Middle frontal gyrus (tissue), 1 donor: ENCODE measurements at regions not wholly inside any gene's neighbourhood (a gene's known extent, or its start where the extent isn't known, plus 50 kb on each side); places are given as distances from the start of the nearest gene placed in this dataset.

Source experiments
- DNase-seq: peaks from one replicate; pipeline ENCODE4 v3.0.0-alpha.2; 2015; ENCODE audit warnings: low spot score; ENCODE audit errors: extremely low spot score

GRCh38 chr6:40312213-40313015 is 274.8 kb downstream of the LRFN2 start:
- no peak for DNase-seq

GRCh38 chr6:40308533-40309306 is 278.4 kb downstream of the LRFN2 start:
- DNase-seq = no peak

- no peak for DNase-seq
Observed at GRCh38 chr6:40307712-40308111, 279.5 kb downstream of the LRFN2 start.

GRCh38 chr6:40302856-40303454 is 284.2 kb downstream of the LRFN2 start:
- no peak for DNase-seq

GRCh38 chr6:40299681-40300080 is 287.5 kb downstream of the LRFN2 start:
- no peak for DNase-seq

GRCh38 chr6:40298207-40298606 is 289.0 kb downstream of the LRFN2 start:
- no peak for DNase-seq

GRCh38 chr6:40295251-40295950 is 291.8 kb downstream of the LRFN2 start:
- DNase-seq = no peak

GRCh38 chr6:40293460-40294185 is 293.5 kb downstream of the LRFN2 start:
- DNase-seq = no peak

GRCh38 chr6:40293060-40293459 is 294.1 kb downstream of the LRFN2 start:
- DNase-seq = no peak

GRCh38 chr6:40290816-40291215 is 296.3 kb downstream of the LRFN2 start:
- DNase-seq = no peak

GRCh38 chr6:40288919-40289318 is 298.2 kb downstream of the LRFN2 start:
- DNase-seq = no peak

GRCh38 chr6:40287296-40287850 is 299.8 kb downstream of the LRFN2 start:
- no peak for DNase-seq

GRCh38 chr6:40286721-40287120 is 300.4 kb downstream of the LRFN2 start:
- DNase-seq = no peak

GRCh38 chr6:40285996-40286395 is 301.2 kb downstream of the LRFN2 start:
- no peak for DNase-seq

- DNase-seq = no peak
Observed at GRCh38 chr6:40285535-40285934, 301.6 kb downstream of the LRFN2 start.

GRCh38 chr6:40282986-40283385 is 304.2 kb downstream of the LRFN2 start:
- no peak for DNase-seq

- DNase-seq = no peak
Observed at GRCh38 chr6:40281402-40281801, 305.8 kb downstream of the LRFN2 start.

GRCh38 chr6:40280231-40280630 is 306.9 kb downstream of the LRFN2 start:
- no peak for DNase-seq

GRCh38 chr6:40276141-40276540 is 311.0 kb downstream of the LRFN2 start:
- DNase-seq = no peak

GRCh38 chr6:40274058-40274457 is 313.1 kb downstream of the LRFN2 start:
- DNase-seq = no peak

GRCh38 chr6:40268614-40269013 is 318.6 kb downstream of the LRFN2 start:
- no peak for DNase-seq
